ENCODE measurements at regions not wholly inside any gene's neighbourhood (a gene's known extent, or its start where the extent isn't known, plus 50 kb on each side); places are given as distances from the start of the nearest gene placed in this dataset.

DNA sequence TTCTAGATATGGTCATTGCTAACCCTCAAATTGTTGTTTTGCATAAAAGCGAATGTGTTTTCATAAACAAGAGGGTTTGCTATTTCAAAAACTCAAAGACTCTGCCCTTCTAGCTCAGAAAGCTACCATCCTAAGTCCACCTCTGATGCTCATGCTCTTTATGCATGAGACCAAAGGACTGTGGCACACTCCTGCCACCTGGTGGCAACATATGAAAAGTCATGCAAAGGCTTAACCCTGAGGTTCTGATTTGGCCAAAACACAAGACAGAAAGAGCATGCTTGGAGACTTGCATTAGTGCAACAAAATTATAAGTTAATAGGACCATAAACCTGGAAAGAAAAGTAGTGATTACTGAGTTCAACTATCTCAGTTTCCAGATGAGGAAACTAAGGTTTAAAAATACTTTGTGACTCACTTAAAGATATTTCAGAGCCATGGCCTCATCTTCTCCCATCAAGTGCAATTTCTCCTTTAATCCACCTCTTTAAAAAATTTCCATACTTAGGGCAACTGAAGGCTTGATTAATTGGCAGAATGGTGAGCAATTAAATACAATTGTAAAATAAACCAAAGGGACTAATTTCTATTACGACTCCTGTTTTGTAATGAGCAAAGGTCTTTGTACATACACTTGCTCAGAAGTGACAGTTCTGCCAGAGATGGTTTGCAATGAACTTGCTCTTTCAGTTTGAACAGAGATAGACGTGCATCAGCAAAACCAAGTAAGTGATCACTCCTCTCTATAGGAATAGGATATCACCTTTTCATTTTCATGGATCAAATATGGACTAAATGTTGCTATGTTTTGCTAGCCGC lies 110.7 kb upstream of the RAD23B start:
- no peak for TF ChIP-seq EZH2phosphoT487 (IDR thresholded peaks at IDR 0.05; ENCODE audit: low read length)
- no peak for TF ChIP-seq EZH2 (optimal IDR thresholded peaks at IDR 0.05; ENCODE audit: low read depth, low read length)

Data from MM.1S (cell line).